SH-SY5Y (cell line): ENCODE measurements at regions not wholly inside any gene's neighbourhood (a gene's known extent, or its start where the extent isn't known, plus 50 kb on each side); places are given as distances from the start of the nearest gene placed in this dataset.

Experiments
- GATA2 ChIP-seq: IDR thresholded peaks from 2 replicates; pipeline ENCODE4 v1.6.1; 2011; ENCODE audit warnings: mild to moderate bottlenecking, low read depth, low read length
- GATA3 ChIP-seq: IDR thresholded peaks from 2 replicates; pipeline ENCODE4 v1.6.1; 2011; ENCODE audit warnings: low read depth, mild to moderate bottlenecking, low read length, moderate library complexity

GRCh38 chr10:124212702-124213101 lies 119.3 kb upstream of the CHST15 start:
- TF ChIP-seq GATA2 = no peak
- no peak for TF ChIP-seq GATA3
